HG03135 (cell line): ENCODE measurements at regions not wholly inside any gene's neighbourhood (a gene's known extent, or its start where the extent isn't known, plus 50 kb on each side); places are given as distances from the start of the nearest gene placed in this dataset.

Experiments used
- ATAC-seq: cut with Tn5 transposase; IDR thresholded peaks from one replicate; pipeline ENCODE4 v1.9.1; 2021; ENCODE audit warnings: mild to moderate bottlenecking, moderate library complexity; ENCODE audit not compliant: unreplicated experiment

DNA sequence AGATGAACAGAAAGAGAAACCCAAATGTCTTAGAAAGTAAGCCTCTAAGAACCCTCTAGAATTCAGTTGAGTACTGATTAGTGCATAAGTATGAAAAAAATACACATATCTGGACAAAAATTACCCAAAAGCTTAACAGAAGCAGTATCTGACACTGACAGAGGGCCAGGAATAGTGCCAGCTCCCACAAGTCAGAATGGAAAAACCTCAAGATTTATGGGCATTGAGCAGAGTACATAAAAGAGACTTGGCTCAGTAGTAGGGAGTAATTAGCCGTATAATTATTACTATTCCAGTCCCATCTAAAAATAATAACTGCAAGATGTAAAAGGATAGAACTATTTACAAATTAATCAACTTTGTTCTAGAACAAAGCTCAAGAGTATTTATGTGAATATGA, 834.5 kb downstream of the FAM181B start:
- no peak for ATAC-seq

GRCh38 chr11:81897639-81898038, 836.0 kb downstream of the FAM181B start:
- no peak for ATAC-seq

- ATAC-seq = no peak
Measured at GRCh38 chr11:81895258-81895657, 838.4 kb downstream of the FAM181B start.

DNA sequence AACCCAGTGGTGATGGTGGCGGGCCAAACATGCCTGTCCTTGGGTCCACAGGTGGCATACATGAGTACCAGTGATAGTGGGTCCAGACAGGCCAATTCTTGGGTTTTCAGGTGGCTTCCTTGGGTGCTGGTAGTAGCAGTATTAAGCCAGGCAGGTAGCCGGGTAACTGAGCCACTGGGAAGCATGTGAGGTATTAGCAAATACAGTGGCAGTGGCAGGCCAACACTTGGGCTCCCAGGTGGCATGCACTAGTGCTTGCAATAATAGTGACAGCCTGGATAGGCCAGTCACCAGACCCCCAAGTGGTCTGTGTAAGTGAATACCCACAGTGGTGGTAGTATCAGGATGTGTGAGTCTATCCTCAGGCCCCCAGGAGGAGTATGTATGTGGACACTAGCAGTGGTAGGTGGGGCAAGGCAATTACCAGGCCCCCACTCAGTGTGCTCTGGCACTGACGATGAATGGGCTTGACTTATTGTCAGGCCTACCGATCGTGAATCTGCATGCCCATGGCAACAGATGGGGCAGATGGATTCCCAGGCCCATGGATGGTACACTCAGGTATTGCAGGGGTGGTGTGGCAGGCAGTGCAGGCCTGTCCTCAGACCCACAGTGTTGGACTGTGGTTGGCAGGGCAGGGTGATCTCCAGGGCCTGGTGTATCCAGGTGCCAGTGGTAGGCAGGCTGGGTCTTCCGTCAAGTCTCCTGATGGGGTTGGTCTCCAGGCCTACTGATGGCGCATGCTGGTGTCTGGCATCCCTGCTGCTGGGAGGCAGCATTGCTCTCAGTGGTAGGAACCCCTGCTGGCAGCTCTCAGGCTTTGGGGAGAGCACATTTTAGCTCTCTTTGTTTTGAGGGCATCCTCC, 840.7 kb downstream of the FAM181B start:
- no peak for ATAC-seq

GRCh38 chr11:81888391-81888790, 845.3 kb downstream of the FAM181B start:
- no peak for ATAC-seq

GRCh38 chr11:81887671-81888070, 846.0 kb downstream of the FAM181B start:
- no peak for ATAC-seq

DNA sequence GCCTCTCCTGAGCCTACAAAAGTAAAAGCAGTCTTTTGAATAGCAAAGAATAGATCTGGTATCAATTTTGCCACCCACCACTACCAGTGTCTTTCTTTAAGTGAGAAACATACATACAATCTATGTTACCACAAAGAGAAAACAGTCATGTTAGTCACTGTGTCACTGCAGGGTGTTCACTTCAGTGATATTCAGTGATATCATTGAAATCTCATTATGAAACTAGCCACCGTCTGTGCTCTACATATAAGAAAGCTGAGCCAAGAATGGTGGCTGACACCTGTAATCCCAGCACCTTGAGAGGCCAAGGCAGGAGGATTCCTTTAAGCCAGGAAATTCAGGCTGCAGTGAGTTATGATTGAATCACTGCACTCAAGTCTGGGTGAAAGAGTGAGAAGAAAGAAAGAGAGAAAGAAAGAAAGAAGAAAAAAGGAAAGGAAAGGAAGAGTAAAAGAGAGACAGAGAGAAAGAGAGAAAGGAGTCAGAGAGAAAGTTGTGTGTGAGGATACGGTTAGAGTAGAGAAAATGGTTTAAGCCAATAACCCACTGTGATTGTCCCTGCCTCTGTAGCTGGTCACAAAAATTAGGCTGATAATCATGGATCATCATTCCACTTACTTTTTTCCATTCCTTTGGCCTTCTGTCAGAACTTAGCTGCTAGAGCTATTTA, 847.1 kb downstream of the FAM181B start:
- ATAC-seq = no peak

- ATAC-seq = peak; percentile 26
Measured at GRCh38 chr11:81874635-81875034, 859.0 kb downstream of the FAM181B start.

- ATAC-seq = no peak
Measured at GRCh38 chr11:81870815-81871214, 862.8 kb downstream of the FAM181B start.

DNA sequence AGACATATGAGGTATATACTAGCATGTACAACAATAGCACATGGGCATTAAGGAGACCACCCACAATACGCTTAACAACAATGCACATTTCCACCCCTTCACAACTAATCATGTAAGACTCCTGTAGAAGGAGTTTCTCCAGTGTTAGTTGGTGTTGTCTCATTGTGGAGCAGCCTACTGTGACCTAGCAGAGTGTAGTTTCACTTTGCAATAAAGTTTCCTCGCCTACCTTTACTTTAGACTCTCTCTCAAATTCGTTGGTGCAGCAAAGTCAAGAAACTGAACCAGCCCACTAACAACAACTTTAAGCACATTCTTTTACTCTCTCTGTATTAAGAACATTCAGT, 863.6 kb downstream of the FAM181B start:
- ATAC-seq = peak; percentile 60

DNA sequence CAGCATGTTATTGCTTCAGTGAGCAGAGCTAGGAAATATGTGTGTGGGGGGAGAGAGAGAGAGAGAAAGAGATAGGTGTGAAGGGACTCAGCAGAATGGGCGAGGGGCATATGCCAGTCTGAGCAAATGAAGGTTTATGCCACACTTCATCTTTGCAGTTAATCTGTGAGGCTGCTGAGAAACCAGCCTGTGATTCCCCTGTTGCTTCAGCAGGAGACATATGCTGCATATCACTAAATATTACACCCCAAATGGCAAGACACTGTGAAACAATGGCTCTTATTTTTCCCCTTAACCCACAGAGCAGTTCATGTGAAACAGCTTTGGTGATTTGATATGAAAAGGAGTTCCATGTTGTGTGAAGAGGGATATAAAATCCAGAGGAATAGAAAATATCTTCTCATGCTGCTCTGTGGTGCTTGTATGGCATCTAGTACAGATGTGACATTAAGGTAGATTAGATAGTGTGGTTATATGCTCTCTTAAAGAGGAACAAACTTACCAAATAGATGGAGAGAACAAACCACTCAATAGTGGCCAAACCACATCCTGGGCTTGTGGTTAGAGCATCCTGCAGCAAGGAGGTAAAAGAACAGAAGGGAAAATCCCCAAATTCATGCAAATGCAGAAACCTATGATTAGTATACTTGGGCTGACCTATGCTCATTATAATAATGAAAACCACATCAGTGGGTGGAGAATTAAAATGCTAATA, 864.2 kb downstream of the FAM181B start:
- ATAC-seq = peak; percentile 93

DNA sequence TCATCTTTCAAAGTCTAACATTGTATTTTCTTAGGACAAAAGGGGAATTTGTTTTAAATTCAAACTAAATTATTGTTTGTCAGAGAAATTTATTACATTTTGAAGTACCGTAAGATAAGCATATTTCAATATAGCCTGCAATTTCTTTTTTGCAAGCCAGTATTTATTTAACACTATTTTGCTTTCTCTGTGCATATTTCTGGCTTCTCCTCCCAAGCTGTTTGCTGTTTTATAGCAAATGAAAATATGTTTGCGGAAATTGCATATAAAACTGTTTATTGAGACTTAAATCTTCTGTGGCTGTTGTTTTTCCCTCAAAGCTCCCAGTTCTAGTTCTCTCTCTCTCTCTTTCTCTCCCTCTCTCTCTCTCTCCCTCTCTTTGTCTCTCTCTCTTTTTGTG, 866.8 kb downstream of the FAM181B start:
- no peak for ATAC-seq

- ATAC-seq = no peak
Measured at GRCh38 chr11:81857386-81857785, 876.3 kb downstream of the FAM181B start.

GRCh38 chr11:81853791-81854190, 879.9 kb downstream of the FAM181B start:
- no peak for ATAC-seq

GRCh38 chr11:81852896-81853295, 880.8 kb downstream of the FAM181B start:
- no peak for ATAC-seq

GRCh38 chr11:81840380-81840779, 893.3 kb downstream of the FAM181B start:
- no peak for ATAC-seq

GRCh38 chr11:81839976-81840375, 893.7 kb downstream of the FAM181B start:
- ATAC-seq = no peak

GRCh38 chr11:81839016-81839415, 894.6 kb downstream of the FAM181B start:
- ATAC-seq = no peak

GRCh38 chr11:81829976-81830375, 903.7 kb downstream of the FAM181B start:
- ATAC-seq = no peak

DNA sequence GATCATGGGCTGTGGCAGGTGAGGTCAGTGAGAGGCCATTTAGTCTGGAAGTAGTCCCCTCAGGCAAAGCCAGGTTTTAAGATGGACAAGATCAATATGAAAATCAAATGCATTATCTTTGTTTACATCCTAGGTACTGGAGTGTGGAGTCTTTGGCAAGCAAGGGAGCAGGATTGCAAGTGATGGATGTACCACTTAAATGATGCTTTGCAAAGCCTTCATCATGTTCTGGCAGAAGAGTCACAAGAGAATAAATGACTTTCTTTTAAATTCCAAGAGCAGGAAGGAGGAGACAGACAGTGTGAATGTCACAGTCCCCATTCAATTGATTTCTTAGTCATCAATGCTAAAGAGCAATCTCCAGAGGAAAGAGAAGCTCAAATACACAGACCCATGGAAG, 908.3 kb downstream of the FAM181B start:
- ATAC-seq = no peak

DNA sequence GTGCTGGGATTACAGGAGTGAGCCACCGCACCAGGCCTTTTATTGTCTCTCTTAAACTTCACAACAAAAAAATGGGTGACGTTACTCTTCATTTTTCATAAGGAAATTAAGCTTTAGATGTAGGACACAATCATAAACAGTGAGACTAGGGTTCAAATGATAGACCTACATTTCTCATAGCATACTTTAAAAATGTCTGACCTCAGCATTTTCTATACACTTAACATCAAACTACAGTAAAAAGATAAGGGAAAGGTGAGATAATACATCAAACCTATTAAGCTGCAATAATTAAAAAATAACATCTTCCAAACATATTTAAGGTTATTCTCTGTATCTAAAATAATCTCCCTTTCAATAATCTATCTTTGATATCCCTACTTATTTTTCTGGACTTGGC, 914.2 kb downstream of the FAM181B start:
- ATAC-seq = no peak

- ATAC-seq = no peak
Measured at GRCh38 chr11:81804858-81805257, 928.8 kb downstream of the FAM181B start.
